GM13977 (cell line): ENCODE measurements at regions not wholly inside any gene's neighbourhood (a gene's known extent, or its start where the extent isn't known, plus 50 kb on each side); places are given as distances from the start of the nearest gene placed in this dataset.

Experiments
- DNase-seq: peaks from one replicate; pipeline ENCODE4 v3.0.0; 2012; ENCODE audit warnings: low spot score
- CTCF ChIP-seq: IDR thresholded peaks from 2 replicates; pipeline ENCODE4 v1.5.1; 2012; ENCODE audit warnings: mild to moderate bottlenecking, control low read depth; ENCODE audit not compliant: insufficient read depth; ENCODE audit errors: extremely low read depth, missing control alignments
- in situ Hi-C: fragments of 300-500 bp; cut with MboI; formaldehyde crosslinking; loops from one replicate; pipeline ENCODE4 v1.12.0; 2022; ENCODE audit warnings: low sequenced_read_pairs, low pct_unique_long_range_greater_than_20kb, mixed read lengths, inconsistent platforms; ENCODE audit not compliant: unreplicated experiment

- TF ChIP-seq CTCF, result no peak
- in situ Hi-C loops, result no loop called here
- DNase-seq, result no peak
These were observed 292.9 kb downstream of the BMP4 start for GRCh38 chr14:53663709-53664108.

- DNase-seq, result peak; percentile 19
- TF ChIP-seq CTCF, result no peak
- in situ Hi-C loops, result no loop called here
These were observed 301.4 kb downstream of the BMP4 start for GRCh38 chr14:53655080-53655785.

- no peak for TF ChIP-seq CTCF
- in situ Hi-C loops, result no loop called here
- no peak for DNase-seq
These were observed 304.6 kb downstream of the BMP4 start for GRCh38 chr14:53652068-53652467.

GRCh38 chr14:53651096-53651740, 305.4 kb downstream of the BMP4 start:
- no peak for TF ChIP-seq CTCF
- in situ Hi-C loops, result no loop called here
- no peak for DNase-seq

- no peak for DNase-seq
- in situ Hi-C loops, result no loop called here
- no peak for TF ChIP-seq CTCF
These were observed 309.7 kb downstream of the BMP4 start for GRCh38 chr14:53646925-53647324.

GRCh38 chr14:53640695-53641094, 315.9 kb downstream of the BMP4 start:
- no peak for TF ChIP-seq CTCF
- in situ Hi-C loops, result no loop called here
- DNase-seq, result no peak
